Caco-2 (cell line): ENCODE measurements at regions not wholly inside any gene's neighbourhood (a gene's known extent, or its start where the extent isn't known, plus 50 kb on each side); places are given as distances from the start of the nearest gene placed in this dataset.

ENCODE experiments used
- BruUV-seq: library from RNA; stranded (reverse); fragments of 400-500 nt; replicated peaks from 2 replicates; lab custom pipeline; 2021; lab: Mats Ljungman, UMichigan
- CTCF ChIA-PET: fragments of 300-600 bp; sonication (Branson Sonifier 250); formaldehyde crosslinking; loops from one replicate; lab custom pipeline; 2022; ENCODE audit warnings: antibody characterized with exemption; lab: Charles Lee
- POLR2A ChIA-PET: fragments of 300-600 bp; sonication (Branson Sonifier 250); formaldehyde crosslinking; loops from one replicate; lab custom pipeline; 2022; ENCODE audit warnings: antibody characterized with exemption; lab: Charles Lee
- DNase-seq, 2 experiments: peaks; one replicate each; pipeline versions ENCODE4 v3.0.0 to v3.0.0-alpha.2; 2020 to 2022
- H3K27me3 ChIP-seq: replicated peaks from 2 replicates; pipeline ENCODE4 v1.6.0; 2011; ENCODE audit warnings: low read length; ENCODE audit not compliant: control insufficient read depth, insufficient read depth
- H3K36me3 ChIP-seq: 2 replicates; pipeline ENCODE4 v1.5.1; 2011; ENCODE audit warnings: low read length; ENCODE audit not compliant: control insufficient read depth, insufficient read depth
- H3K4me1 ChIP-seq: fragments of 250-450 bp; sonication (Bioruptor Pico); 2 replicates; pipeline ENCODE4 v1.5.1; 2020; ENCODE audit warnings: mild to moderate bottlenecking
- H3K4me3 ChIP-seq: 2 replicates; pipeline ENCODE4 v1.5.1; 2011; ENCODE audit warnings: low read depth, mild to moderate bottlenecking, control low read depth, low read length
- H3K9me3 ChIP-seq: fragments of 250-450 bp; sonication (Bioruptor Pico); 2 replicates; pipeline ENCODE4 v1.5.1; 2020; ENCODE audit warnings: mild to moderate bottlenecking, moderate library complexity
- H3K27ac Mint-ChIP-seq: one replicate; pipeline ENCODE4 v1.8.0; 2022; ENCODE audit warnings: mixed read lengths; ENCODE audit not compliant: unreplicated experiment
- H3K27me3 Mint-ChIP-seq: one replicate; pipeline ENCODE4 v1.8.0; 2022; ENCODE audit warnings: mixed read lengths; ENCODE audit not compliant: insufficient read depth, unreplicated experiment
- H3K36me3 Mint-ChIP-seq: one replicate; pipeline ENCODE4 v1.8.0; 2022; ENCODE audit warnings: mild to moderate bottlenecking, mixed read lengths; ENCODE audit not compliant: insufficient read depth, unreplicated experiment
- H3K4me1 Mint-ChIP-seq: one replicate; pipeline ENCODE4 v1.8.0; 2022; ENCODE audit warnings: low read depth, mixed read lengths; ENCODE audit not compliant: unreplicated experiment
- H3K4me3 Mint-ChIP-seq: one replicate; pipeline ENCODE4 v1.8.0; 2022; ENCODE audit warnings: mild to moderate bottlenecking, moderate library complexity, mixed read lengths; ENCODE audit not compliant: unreplicated experiment
- H3K9me3 Mint-ChIP-seq: one replicate; pipeline ENCODE4 v1.8.0; 2022; ENCODE audit warnings: mixed read lengths; ENCODE audit not compliant: unreplicated experiment
- CTCF ChIP-seq, 2 experiments: fragments of 200-600 bp in 1 of 2; IDR thresholded peaks; 1 replicate in 1 of 2; 2 replicates in 1 of 2; pipeline versions ENCODE4 v1.5.1 to v1.8.0; 2011 to 2022; ENCODE audit warnings: antibody characterized with exemption in 1 of 2, control low read depth in 1 of 2, inconsistent platforms in 1 of 2, low read depth in 1 of 2, low read length in 1 of 2, mild to moderate bottlenecking in 1 of 2, moderate library complexity in 1 of 2; ENCODE audit not compliant: insufficient read depth in 1 of 2, severe bottlenecking in 1 of 2, unreplicated experiment in 1 of 2
- intact Hi-C: fragments of 100-400 bp; cut with micrococcal nuclease; formaldehyde crosslinking; loops from one replicate; pipeline ENCODE4 v1.10.0; 2022; ENCODE audit not compliant: unreplicated experiment

GRCh38 chr18:78199002-78199401 is 780.6 kb upstream of the SALL3 start:
- TF ChIP-seq CTCF (IDR thresholded peaks at IDR 0.05; ENCODE audit: insufficient read depth in 1 of 2, low read depth in 1 of 2, low read length in 1 of 2, severe bottlenecking in 1 of 2, unreplicated experiment in 1 of 2): no peak
- H3K9me3 ChIP-seq: no peaks in the 10 kb centered on the region
- H3K4me3 ChIP-seq: no peak overlapping the region
- no peaks in the 10 kb centered on the region for H3K27me3 ChIP-seq
- H3K27me3 Mint-ChIP-seq: no peaks in the 10 kb centered on the region
- ChIA-PET CTCF (no interaction called here), POLR2A (no interaction called here)
- H3K27ac Mint-ChIP-seq: no peak overlapping the region
- intact Hi-C loops: no loop called here
- no peaks in the 10 kb centered on the region for H3K9me3 Mint-ChIP-seq
- H3K4me1 Mint-ChIP-seq: no peaks in the 10 kb centered on the region
- H3K36me3 Mint-ChIP-seq: no peaks in the 10 kb centered on the region
- no peak overlapping the region for H3K4me3 Mint-ChIP-seq
- no peaks in the 10 kb centered on the region for H3K4me1 ChIP-seq
- no peak for DNase-seq
- no TSS peak for BruUV-seq
- no peaks in the 10 kb centered on the region for H3K36me3 ChIP-seq

- no peaks in the 10 kb centered on the region for H3K4me1 ChIP-seq
- no peaks in the 10 kb centered on the region for H3K9me3 ChIP-seq
- intact Hi-C loops: no loop called here
- H3K27me3 ChIP-seq: no peaks in the 10 kb centered on the region
- Mint-ChIP-seq H3K4me1 (no peaks in the 10 kb centered on the region), H3K36me3 (no peaks in the 10 kb centered on the region), H3K27ac (no peak overlapping the region), H3K27me3 (no peaks in the 10 kb centered on the region), H3K9me3 (no peaks in the 10 kb centered on the region), H3K4me3 (no peak overlapping the region)
- no TSS peak for BruUV-seq
- H3K4me3 ChIP-seq: no peak overlapping the region
- H3K36me3 ChIP-seq: no peaks in the 10 kb centered on the region
- CTCF ChIA-PET: no interaction called here
- no peak for DNase-seq
- no peak for TF ChIP-seq CTCF (IDR thresholded peaks at IDR 0.05; ENCODE audit: insufficient read depth in 1 of 2, low read depth in 1 of 2, low read length in 1 of 2, severe bottlenecking in 1 of 2, unreplicated experiment in 1 of 2)
- POLR2A ChIA-PET: no interaction called here
These were observed 780.0 kb upstream of the SALL3 start for GRCh38 chr18:78199611-78200010.

- no peak for TF ChIP-seq CTCF (IDR thresholded peaks at IDR 0.05; ENCODE audit: insufficient read depth in 1 of 2, low read depth in 1 of 2, low read length in 1 of 2, severe bottlenecking in 1 of 2, unreplicated experiment in 1 of 2)
- no peaks in the 10 kb centered on the region for H3K4me1 Mint-ChIP-seq
- no TSS peak for BruUV-seq
- no peaks in the 10 kb centered on the region for H3K27me3 ChIP-seq
- no peaks in the 10 kb centered on the region for H3K4me1 ChIP-seq
- H3K36me3 Mint-ChIP-seq: no peaks in the 10 kb centered on the region
- H3K27ac Mint-ChIP-seq: no peak overlapping the region
- no peak for DNase-seq
- H3K4me3 Mint-ChIP-seq: no peak overlapping the region
- no peaks in the 10 kb centered on the region for H3K27me3 Mint-ChIP-seq
- H3K4me3 ChIP-seq: no peak overlapping the region
- no peaks in the 10 kb centered on the region for H3K9me3 Mint-ChIP-seq
- ChIA-PET POLR2A (no interaction called here), CTCF (no interaction called here)
- intact Hi-C loops: no loop called here
- H3K9me3 ChIP-seq: no peaks in the 10 kb centered on the region
- no peaks in the 10 kb centered on the region for H3K36me3 ChIP-seq
These were observed 771.7 kb upstream of the SALL3 start for GRCh38 chr18:78207942-78208341.
